H1 (cell line): ENCODE measurements at regions not wholly inside any gene's neighbourhood (a gene's known extent, or its start where the extent isn't known, plus 50 kb on each side); places are given as distances from the start of the nearest gene placed in this dataset.

Experiments
- JUN ChIP-seq: IDR thresholded peaks from 2 replicates; pipeline ENCODE4 v1.6.1; 2011; ENCODE audit warnings: low read depth, mild to moderate bottlenecking, improper control_type of control experiment, low read length
- JUND ChIP-seq: IDR thresholded peaks from 2 replicates; pipeline ENCODE4 v1.6.1; 2011; ENCODE audit warnings: mild to moderate bottlenecking, improper control_type of control experiment, low read length
- RAD21 ChIP-seq, 2 experiments: IDR thresholded peaks in 1 of 2; conservative IDR thresholded peaks in 1 of 2; 2 replicates each; pipeline ENCODE4 v1.6.1; 2011; ENCODE audit warnings: low read depth in 2 of 2, low read length in 2 of 2, improper control_type of control experiment in 1 of 2, inconsistent platforms in 1 of 2, mild to moderate bottlenecking in 1 of 2, moderate library complexity in 1 of 2
- RFX5 ChIP-seq: IDR thresholded peaks from 2 replicates; pipeline ENCODE4 v1.6.1; 2011; ENCODE audit warnings: low read depth, low read length, improper control_type of control experiment, borderline replicate concordance
- RNF2 ChIP-seq: fragments of 200-900, 300-1000 bp; sonication (generic); IDR thresholded peaks from 2 replicates; pipeline ENCODE4 v1.7.1; 2016; ENCODE audit warnings: borderline replicate concordance, low read depth, mild to moderate bottlenecking, antibody characterized with exemption, low read length; ENCODE audit not compliant: poor library complexity, severe bottlenecking; ENCODE audit errors: missing control alignments
- SAP30 ChIP-seq: fragments of 300-600 bp; sonication (generic); IDR thresholded peaks from 2 replicates; pipeline ENCODE4 v1.7.1; 2012; ENCODE audit warnings: low read length, moderate library complexity, mild to moderate bottlenecking, inconsistent platforms; ENCODE audit not compliant: insufficient read depth, insufficient replicate concordance
- SUZ12 ChIP-seq: fragments of 200-600 bp; sonication (generic); IDR thresholded peaks from 2 replicates; pipeline ENCODE4 v1.6.1; 2012; ENCODE audit warnings: mild to moderate bottlenecking, inconsistent platforms, low read length, moderate library complexity, mixed read lengths
- TF ChIP-seq, protein P1 (sequence below): fragments of 300-600 bp; sonication (generic); IDR thresholded peaks from 2 replicates; pipeline ENCODE4 v1.7.1; 2012; ENCODE audit warnings: low read length, moderate library complexity, mild to moderate bottlenecking, inconsistent platforms; ENCODE audit not compliant: insufficient replicate concordance

DNA sequence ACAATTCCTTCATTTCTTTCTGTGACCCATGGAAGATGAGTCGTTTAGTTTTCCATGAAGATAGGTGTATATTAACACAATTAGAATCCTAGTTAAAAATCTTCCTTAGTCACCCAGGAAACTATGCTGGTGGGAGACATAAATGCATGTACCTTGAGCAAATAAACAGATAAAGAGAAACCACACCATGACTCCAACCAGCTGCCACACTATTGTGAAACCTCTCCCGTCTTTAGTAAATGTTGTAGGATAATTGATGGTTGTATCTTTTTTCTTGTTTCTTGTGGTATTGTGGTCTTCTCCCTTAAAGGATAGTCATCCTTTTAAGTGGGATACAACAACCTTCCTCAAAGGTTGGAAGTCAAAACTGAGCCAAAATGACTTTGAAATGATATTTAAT, 103.8 kb upstream of the LEF1 start (continued):
- TF ChIP-seq, protein P1, sequence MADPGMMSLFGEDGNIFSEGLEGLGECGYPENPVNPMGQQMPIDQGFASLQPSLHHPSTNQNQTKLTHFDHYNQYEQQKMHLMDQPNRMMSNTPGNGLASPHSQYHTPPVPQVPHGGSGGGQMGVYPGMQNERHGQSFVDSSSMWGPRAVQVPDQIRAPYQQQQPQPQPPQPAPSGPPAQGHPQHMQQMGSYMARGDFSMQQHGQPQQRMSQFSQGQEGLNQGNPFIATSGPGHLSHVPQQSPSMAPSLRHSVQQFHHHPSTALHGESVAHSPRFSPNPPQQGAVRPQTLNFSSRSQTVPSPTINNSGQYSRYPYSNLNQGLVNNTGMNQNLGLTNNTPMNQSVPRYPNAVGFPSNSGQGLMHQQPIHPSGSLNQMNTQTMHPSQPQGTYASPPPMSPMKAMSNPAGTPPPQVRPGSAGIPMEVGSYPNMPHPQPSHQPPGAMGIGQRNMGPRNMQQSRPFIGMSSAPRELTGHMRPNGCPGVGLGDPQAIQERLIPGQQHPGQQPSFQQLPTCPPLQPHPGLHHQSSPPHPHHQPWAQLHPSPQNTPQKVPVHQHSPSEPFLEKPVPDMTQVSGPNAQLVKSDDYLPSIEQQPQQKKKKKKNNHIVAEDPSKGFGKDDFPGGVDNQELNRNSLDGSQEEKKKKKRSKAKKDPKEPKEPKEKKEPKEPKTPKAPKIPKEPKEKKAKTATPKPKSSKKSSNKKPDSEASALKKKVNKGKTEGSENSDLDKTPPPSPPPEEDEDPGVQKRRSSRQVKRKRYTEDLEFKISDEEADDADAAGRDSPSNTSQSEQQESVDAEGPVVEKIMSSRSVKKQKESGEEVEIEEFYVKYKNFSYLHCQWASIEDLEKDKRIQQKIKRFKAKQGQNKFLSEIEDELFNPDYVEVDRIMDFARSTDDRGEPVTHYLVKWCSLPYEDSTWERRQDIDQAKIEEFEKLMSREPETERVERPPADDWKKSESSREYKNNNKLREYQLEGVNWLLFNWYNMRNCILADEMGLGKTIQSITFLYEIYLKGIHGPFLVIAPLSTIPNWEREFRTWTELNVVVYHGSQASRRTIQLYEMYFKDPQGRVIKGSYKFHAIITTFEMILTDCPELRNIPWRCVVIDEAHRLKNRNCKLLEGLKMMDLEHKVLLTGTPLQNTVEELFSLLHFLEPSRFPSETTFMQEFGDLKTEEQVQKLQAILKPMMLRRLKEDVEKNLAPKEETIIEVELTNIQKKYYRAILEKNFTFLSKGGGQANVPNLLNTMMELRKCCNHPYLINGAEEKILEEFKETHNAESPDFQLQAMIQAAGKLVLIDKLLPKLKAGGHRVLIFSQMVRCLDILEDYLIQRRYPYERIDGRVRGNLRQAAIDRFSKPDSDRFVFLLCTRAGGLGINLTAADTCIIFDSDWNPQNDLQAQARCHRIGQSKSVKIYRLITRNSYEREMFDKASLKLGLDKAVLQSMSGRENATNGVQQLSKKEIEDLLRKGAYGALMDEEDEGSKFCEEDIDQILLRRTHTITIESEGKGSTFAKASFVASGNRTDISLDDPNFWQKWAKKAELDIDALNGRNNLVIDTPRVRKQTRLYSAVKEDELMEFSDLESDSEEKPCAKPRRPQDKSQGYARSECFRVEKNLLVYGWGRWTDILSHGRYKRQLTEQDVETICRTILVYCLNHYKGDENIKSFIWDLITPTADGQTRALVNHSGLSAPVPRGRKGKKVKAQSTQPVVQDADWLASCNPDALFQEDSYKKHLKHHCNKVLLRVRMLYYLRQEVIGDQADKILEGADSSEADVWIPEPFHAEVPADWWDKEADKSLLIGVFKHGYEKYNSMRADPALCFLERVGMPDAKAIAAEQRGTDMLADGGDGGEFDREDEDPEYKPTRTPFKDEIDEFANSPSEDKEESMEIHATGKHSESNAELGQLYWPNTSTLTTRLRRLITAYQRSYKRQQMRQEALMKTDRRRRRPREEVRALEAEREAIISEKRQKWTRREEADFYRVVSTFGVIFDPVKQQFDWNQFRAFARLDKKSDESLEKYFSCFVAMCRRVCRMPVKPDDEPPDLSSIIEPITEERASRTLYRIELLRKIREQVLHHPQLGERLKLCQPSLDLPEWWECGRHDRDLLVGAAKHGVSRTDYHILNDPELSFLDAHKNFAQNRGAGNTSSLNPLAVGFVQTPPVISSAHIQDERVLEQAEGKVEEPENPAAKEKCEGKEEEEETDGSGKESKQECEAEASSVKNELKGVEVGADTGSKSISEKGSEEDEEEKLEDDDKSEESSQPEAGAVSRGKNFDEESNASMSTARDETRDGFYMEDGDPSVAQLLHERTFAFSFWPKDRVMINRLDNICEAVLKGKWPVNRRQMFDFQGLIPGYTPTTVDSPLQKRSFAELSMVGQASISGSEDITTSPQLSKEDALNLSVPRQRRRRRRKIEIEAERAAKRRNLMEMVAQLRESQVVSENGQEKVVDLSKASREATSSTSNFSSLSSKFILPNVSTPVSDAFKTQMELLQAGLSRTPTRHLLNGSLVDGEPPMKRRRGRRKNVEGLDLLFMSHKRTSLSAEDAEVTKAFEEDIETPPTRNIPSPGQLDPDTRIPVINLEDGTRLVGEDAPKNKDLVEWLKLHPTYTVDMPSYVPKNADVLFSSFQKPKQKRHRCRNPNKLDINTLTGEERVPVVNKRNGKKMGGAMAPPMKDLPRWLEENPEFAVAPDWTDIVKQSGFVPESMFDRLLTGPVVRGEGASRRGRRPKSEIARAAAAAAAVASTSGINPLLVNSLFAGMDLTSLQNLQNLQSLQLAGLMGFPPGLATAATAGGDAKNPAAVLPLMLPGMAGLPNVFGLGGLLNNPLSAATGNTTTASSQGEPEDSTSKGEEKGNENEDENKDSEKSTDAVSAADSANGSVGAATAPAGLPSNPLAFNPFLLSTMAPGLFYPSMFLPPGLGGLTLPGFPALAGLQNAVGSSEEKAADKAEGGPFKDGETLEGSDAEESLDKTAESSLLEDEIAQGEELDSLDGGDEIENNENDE: no peak
- no peak for TF ChIP-seq JUN
- no peak for TF ChIP-seq RNF2
- TF ChIP-seq JUND: no peak
- no peak for TF ChIP-seq RFX5
- TF ChIP-seq SUZ12: no peak
- TF ChIP-seq SAP30: no peak
- no peak for TF ChIP-seq RAD21 (IDR thresholded peaks at IDR 0.05 in 1 of 2, conservative IDR thresholded peaks at IDR 0.05 in 1 of 2; ENCODE audit: low read depth in 2 of 2, low read length in 2 of 2)
